ENCODE measurements at regions not wholly inside any gene's neighbourhood (a gene's known extent, or its start where the extent isn't known, plus 50 kb on each side); places are given as distances from the start of the nearest gene placed in this dataset.
"Not testable (repeated sequence)": the region's sequence is repeated elsewhere in the genome, so short reads cannot be mapped to it uniquely, and the experiment has no call there.

- H3K4me1 ChIP-seq (replicated peaks in 1 of 2); H3K36me3 ChIP-seq (replicated peaks in 1 of 2); DNase-seq; H3K27me3 ChIP-seq; H3K4me3 ChIP-seq; intact Hi-C loops (cut with DNase I); H3K9me3 ChIP-seq (replicated peaks in 1 of 3); H3K27ac ChIP-seq: not testable (repeated sequence)
- no CpG with 5 or more reads among the region's 2 CpGs for WGBS, 4 donors
Observed at GRCh38 chrY:26167332-26167731, 545.4 kb downstream of the CDY1 start.

DNA sequence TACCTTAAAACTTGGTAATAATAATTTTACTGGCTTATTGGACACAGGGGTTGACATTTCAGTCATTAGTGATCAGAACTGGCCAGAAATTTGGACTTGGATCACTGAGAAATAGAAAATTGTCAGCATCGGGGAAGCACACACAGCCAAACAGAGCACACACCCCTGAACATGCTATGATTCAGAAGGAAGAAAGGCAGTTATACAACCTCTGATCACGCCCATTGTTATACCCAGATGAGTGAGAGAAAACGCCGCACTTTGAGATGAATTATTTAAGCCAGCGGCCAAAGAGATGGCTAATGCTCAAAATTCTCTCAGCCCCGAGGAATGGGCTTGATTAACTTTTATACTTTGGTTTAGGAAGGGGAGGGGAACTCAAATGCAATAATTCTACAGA, 557.4 kb downstream of the CDY1 start:
- H3K36me3 ChIP-seq (replicated peaks in 1 of 2); H3K27ac ChIP-seq; H3K9me3 ChIP-seq (replicated peaks in 1 of 3); DNase-seq; H3K4me1 ChIP-seq (replicated peaks in 1 of 2); H3K4me3 ChIP-seq; intact Hi-C loops (cut with DNase I); H3K27me3 ChIP-seq: not testable (repeated sequence)
- no CpG with 5 or more reads among the region's 6 CpGs for WGBS, 4 donors

DNA sequence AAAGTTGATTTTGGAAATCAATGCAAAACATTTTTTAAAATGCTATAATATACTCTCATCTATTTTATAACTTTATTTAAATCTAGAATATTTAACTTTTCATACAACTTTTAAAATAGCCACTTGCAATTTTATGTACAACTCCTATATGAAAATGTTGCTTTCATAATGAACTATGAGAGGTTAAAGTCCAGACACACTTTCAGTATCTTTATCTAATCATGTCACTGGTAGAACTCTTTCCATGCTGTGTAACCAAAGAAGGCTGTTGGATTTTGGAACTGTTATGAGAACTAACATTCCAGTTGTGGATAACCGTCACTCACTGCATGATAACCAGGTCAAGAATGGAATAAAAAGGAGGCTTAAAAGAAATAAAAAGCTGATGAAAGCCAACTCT, 603.1 kb downstream of the CDY1 start:
- WGBS, 4 donors: no CpG with 5 or more reads among the region's 1 CpG
- H3K27ac ChIP-seq; H3K27me3 ChIP-seq; H3K4me3 ChIP-seq; H3K36me3 ChIP-seq (replicated peaks in 1 of 2); H3K9me3 ChIP-seq (replicated peaks in 1 of 3); intact Hi-C loops (cut with DNase I); H3K4me1 ChIP-seq (replicated peaks in 1 of 2); DNase-seq: not testable (repeated sequence)

- H3K27ac ChIP-seq; H3K4me1 ChIP-seq (replicated peaks in 1 of 2); H3K27me3 ChIP-seq; H3K4me3 ChIP-seq; DNase-seq; H3K36me3 ChIP-seq (replicated peaks in 1 of 2); H3K9me3 ChIP-seq (replicated peaks in 1 of 3); intact Hi-C loops (cut with DNase I): not testable (repeated sequence)
- WGBS, 4 donors: no CpG with 5 or more reads among the region's 1 CpG
Observed at GRCh38 chrY:26225468-26225867, 603.6 kb downstream of the CDY1 start.

- H3K4me1 ChIP-seq (replicated peaks in 1 of 2); H3K27me3 ChIP-seq; H3K36me3 ChIP-seq (replicated peaks in 1 of 2); H3K4me3 ChIP-seq; intact Hi-C loops (cut with DNase I); DNase-seq; H3K27ac ChIP-seq; H3K9me3 ChIP-seq (replicated peaks in 1 of 3): not testable (repeated sequence)
- no CpG with 5 or more reads among the region's 5 CpGs for WGBS, 4 donors
Observed at GRCh38 chrY:26240944-26241343, 619.0 kb downstream of the CDY1 start.

DNA sequence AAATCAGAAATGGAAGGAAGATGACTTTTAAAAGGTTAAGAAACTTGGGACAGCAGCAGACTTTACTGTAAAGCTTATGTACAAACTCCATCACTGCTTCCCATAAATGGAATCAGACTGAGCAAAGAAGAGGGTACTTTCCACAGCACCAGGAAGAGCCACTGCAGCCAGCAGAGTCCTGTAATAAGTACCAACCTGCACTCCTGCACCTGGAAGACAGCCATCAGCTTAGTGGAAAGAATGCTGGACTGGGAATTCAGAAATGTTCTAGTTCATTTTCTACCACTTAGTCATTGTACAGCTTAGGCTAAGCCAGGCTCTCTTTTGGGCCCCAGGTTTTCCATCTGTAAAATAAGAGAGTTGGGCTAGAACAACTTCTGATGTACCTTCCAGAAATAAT, 632.3 kb downstream of the CDY1 start:
- intact Hi-C loops (cut with DNase I); H3K4me1 ChIP-seq (replicated peaks in 1 of 2): not testable (repeated sequence)

GRCh38 chrY:26265449-26265848, 643.5 kb downstream of the CDY1 start:
- H3K36me3 ChIP-seq (replicated peaks in 1 of 2); H3K9me3 ChIP-seq (replicated peaks in 1 of 3); H3K27me3 ChIP-seq; H3K27ac ChIP-seq; H3K4me1 ChIP-seq (replicated peaks in 1 of 2); H3K4me3 ChIP-seq; intact Hi-C loops (cut with DNase I); DNase-seq: not testable (repeated sequence)
- WGBS, 4 donors: no CpG with 5 or more reads among the region's 3 CpGs

More for the DNA sequence above, 632.3 kb downstream of the CDY1 start:
- H3K27ac ChIP-seq; DNase-seq; H3K27me3 ChIP-seq; H3K36me3 ChIP-seq (replicated peaks in 1 of 2); H3K9me3 ChIP-seq (replicated peaks in 1 of 3); H3K4me3 ChIP-seq: not testable (repeated sequence)

DNA sequence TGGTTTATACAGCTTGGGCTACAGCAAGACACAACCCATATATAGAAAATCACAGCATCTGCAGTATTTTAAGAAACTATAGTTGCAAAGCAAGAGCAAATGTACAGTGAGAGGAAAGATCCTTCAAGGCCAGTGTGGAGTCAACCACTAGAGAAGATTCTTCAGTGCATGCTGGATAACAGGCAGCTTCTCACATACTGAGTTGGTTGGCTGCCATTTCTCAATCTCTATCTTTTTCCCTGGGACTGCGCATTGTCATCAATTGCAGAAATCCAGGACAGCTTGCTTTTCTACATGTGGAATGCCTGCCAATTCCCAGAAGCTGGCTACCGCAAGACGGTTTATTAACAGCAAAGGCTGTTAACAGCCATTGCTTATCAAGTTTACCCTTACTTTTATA, 646.5 kb downstream of the CDY1 start:
- no CpG with 5 or more reads among the region's 3 CpGs for WGBS, 4 donors
- intact Hi-C loops (cut with DNase I); H3K36me3 ChIP-seq (replicated peaks in 1 of 2); DNase-seq; H3K27ac ChIP-seq; H3K4me1 ChIP-seq (replicated peaks in 1 of 2); H3K4me3 ChIP-seq; H3K27me3 ChIP-seq; H3K9me3 ChIP-seq (replicated peaks in 1 of 3): not testable (repeated sequence)

- H3K4me1 ChIP-seq (replicated peaks in 1 of 2); H3K9me3 ChIP-seq (replicated peaks in 1 of 3); H3K36me3 ChIP-seq (replicated peaks in 1 of 2); H3K27ac ChIP-seq; intact Hi-C loops (cut with DNase I); H3K27me3 ChIP-seq; DNase-seq; H3K4me3 ChIP-seq: not testable (repeated sequence)
- no CpG with 5 or more reads among the region's 2 CpGs for WGBS, 4 donors
Observed at GRCh38 chrY:26268934-26269333, 647.0 kb downstream of the CDY1 start.

- H3K27me3 ChIP-seq; DNase-seq; H3K4me3 ChIP-seq; H3K9me3 ChIP-seq (replicated peaks in 1 of 3); intact Hi-C loops (cut with DNase I); H3K27ac ChIP-seq; H3K36me3 ChIP-seq (replicated peaks in 1 of 2); H3K4me1 ChIP-seq (replicated peaks in 1 of 2): not testable (repeated sequence)
- whole genome bisulfite sequencing, 4 donors: no CpG with 5 or more reads among the region's 2 CpGs
Observed at GRCh38 chrY:26273089-26273488, 651.2 kb downstream of the CDY1 start.

GRCh38 chrY:26306046-26306445, 684.1 kb downstream of the CDY1 start:
- H3K27ac ChIP-seq; H3K27me3 ChIP-seq; H3K4me1 ChIP-seq (replicated peaks in 1 of 2); DNase-seq; H3K4me3 ChIP-seq; H3K36me3 ChIP-seq (replicated peaks in 1 of 2); H3K9me3 ChIP-seq (replicated peaks in 1 of 3); intact Hi-C loops (cut with DNase I): not testable (repeated sequence)

GRCh38 chrY:26306630-26307385, 684.9 kb downstream of the CDY1 start:
- H3K36me3 ChIP-seq (replicated peaks in 1 of 2); H3K9me3 ChIP-seq (replicated peaks in 1 of 3); H3K4me3 ChIP-seq; DNase-seq; H3K27ac ChIP-seq; intact Hi-C loops (cut with DNase I); H3K27me3 ChIP-seq; H3K4me1 ChIP-seq (replicated peaks in 1 of 2): not testable (repeated sequence)
- WGBS, 4 donors: no CpG with 5 or more reads among the region's 1 CpG
